ENCODE measurements at regions not wholly inside any gene's neighbourhood (a gene's known extent, or its start where the extent isn't known, plus 50 kb on each side); places are given as distances from the start of the nearest gene placed in this dataset.
A peak's percentile ranks its signal among the peaks of the same experiment; 100 is the strongest.

- H3F3A ChIP-seq (replicated peaks; ENCODE audit: insufficient read depth) = peaks cover 89% of the 10 kb centered on the region
- WGBS (ENCODE audit: low lambda C conversion rate) = 18% methylated on average over 5 of the region's 5 CpGs
- no peaks in the 10 kb centered on the region for H3K27me3 ChIP-seq (ENCODE audit: insufficient read depth)
- H3K4me3 ChIP-seq (ENCODE audit: low read depth in 2 of 2, low read length in 1 of 2) = no peak overlapping the region; a peak in 3 of 4 replicates
- H4K20me1 ChIP-seq (ENCODE audit: insufficient read depth) = no peaks in the 10 kb centered on the region
- H3K9ac ChIP-seq = peak overlapping the region; percentile 97
- peaks cover 85% of the 10 kb centered on the region for H3K79me2 ChIP-seq (ENCODE audit: insufficient read depth)
- H3K4me2 ChIP-seq = peak overlapping the region; percentile 76
- H3K9me2 ChIP-seq = no peaks in the 10 kb centered on the region
- TF ChIP-seq, protein P1, sequence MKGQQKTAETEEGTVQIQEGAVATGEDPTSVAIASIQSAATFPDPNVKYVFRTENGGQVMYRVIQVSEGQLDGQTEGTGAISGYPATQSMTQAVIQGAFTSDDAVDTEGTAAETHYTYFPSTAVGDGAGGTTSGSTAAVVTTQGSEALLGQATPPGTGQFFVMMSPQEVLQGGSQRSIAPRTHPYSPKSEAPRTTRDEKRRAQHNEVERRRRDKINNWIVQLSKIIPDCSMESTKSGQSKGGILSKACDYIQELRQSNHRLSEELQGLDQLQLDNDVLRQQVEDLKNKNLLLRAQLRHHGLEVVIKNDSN (IDR thresholded peaks at IDR 0.05; ENCODE audit: borderline replicate concordance, low read depth) = no peak
- TF ChIP-seq TCF12 (IDR thresholded peaks at IDR 0.05) (peak; percentile 12; the same call in 1 of the 2 replicates), CHD2 (IDR thresholded peaks at IDR 0.05; ENCODE audit: low read length, partially characterized antibody) (no peak), ELF1 (IDR thresholded peaks at IDR 0.05) (no peak), RCOR1 (IDR thresholded peaks at IDR 0.05; ENCODE audit: low read length) (no peak), FOXJ3 (CRISPR knock-in tag; IDR thresholded peaks at IDR 0.05) (no peak), TAF1 (IDR thresholded peaks at IDR 0.05; ENCODE audit: borderline replicate concordance, low read depth, low read length) (0 out of 2 replicates have a peak, but pooled peaks have one; percentile 22), SIN3A (IDR thresholded peaks at IDR 0.05; ENCODE audit: borderline replicate concordance, low read depth, low read length) (no peak), PBX3 (IDR thresholded peaks at IDR 0.05) (no peak), TEAD4 (IDR thresholded peaks at IDR 0.05; ENCODE audit: borderline replicate concordance, insufficient read depth) (no peak), NFIC (IDR thresholded peaks at IDR 0.05; ENCODE audit: borderline replicate concordance) (no peak), EP300 (IDR thresholded peaks at IDR 0.05; ENCODE audit: borderline replicate concordance in 1 of 2, low read depth in 1 of 2, low read length in 1 of 2) (peak in 1 of 2 experiments; percentile 49; a peak in 1 of 4 replicates), GATA2 (CRISPR knock-in tag; IDR thresholded peaks at IDR 0.05) (no peak), RXRA (IDR thresholded peaks at IDR 0.05; ENCODE audit: borderline replicate concordance, low read depth) (no peak), FOSL2 (IDR thresholded peaks at IDR 0.05; ENCODE audit: borderline replicate concordance, low read depth) (0 out of 2 replicates have a peak, but pooled peaks have one; percentile 15), POLR2AphosphoS5 (IDR thresholded peaks at IDR 0.05; ENCODE audit: low read depth, low read length) (peak; percentile 14; the same call in 1 of the 2 replicates), YY1 (IDR thresholded peaks at IDR 0.05; ENCODE audit: low read depth) (no peak)
- TF ChIP-seq, protein P2, sequence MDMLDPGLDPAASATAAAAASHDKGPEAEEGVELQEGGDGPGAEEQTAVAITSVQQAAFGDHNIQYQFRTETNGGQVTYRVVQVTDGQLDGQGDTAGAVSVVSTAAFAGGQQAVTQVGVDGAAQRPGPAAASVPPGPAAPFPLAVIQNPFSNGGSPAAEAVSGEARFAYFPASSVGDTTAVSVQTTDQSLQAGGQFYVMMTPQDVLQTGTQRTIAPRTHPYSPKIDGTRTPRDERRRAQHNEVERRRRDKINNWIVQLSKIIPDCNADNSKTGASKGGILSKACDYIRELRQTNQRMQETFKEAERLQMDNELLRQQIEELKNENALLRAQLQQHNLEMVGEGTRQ (IDR thresholded peaks at IDR 0.05; ENCODE audit: borderline replicate concordance, low read depth, low read length) = no peak
- TF ChIP-seq, protein P3, sequence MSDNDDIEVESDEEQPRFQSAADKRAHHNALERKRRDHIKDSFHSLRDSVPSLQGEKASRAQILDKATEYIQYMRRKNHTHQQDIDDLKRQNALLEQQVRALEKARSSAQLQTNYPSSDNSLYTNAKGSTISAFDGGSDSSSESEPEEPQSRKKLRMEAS (IDR thresholded peaks at IDR 0.05; ENCODE audit: low read depth) = no peak
- ChIA-PET CTCF (no interaction called here), POLR2A (no interaction called here)
- H3K4me1 ChIP-seq (ENCODE audit: control insufficient read depth in 1 of 2, insufficient read depth in 2 of 2, low read depth in 1 of 2, low read length in 1 of 2) = peaks cover 0 to 48% of the 10 kb centered on the region in 2 experiments; a peak in 2 of 4 replicates
- no peaks in the 10 kb centered on the region for H3K9me3 ChIP-seq
- H3K27ac ChIP-seq (ENCODE audit: low read depth in 2 of 2, low read length in 1 of 2) = peak overlapping the region; percentile 74 to 100; a peak in 3 of 4 replicates
- no peak for DNase-seq
- H2AFZ ChIP-seq (ENCODE audit: low read depth) = no peak overlapping the region
- H3K36me3 ChIP-seq (replicated peaks in 1 of 2; ENCODE audit: control insufficient read depth in 1 of 2, insufficient read depth in 2 of 2, low read length in 1 of 2) = peaks cover 0 to 16% of the 10 kb centered on the region in 2 experiments
Measured at GRCh38 chr12:65637774-65638173, 186.5 kb upstream of the HMGA2 start.

All from SK-N-SH (cell line).